Muscle of leg (tissue), 3 donors: ENCODE measurements at regions not wholly inside any gene's neighbourhood (a gene's known extent, or its start where the extent isn't known, plus 50 kb on each side); places are given as distances from the start of the nearest gene placed in this dataset.

Experiments
- DNase-seq: peaks from one replicate; pipeline ENCODE4 v3.0.0; 2013
- H3K27ac ChIP-seq: one replicate; pipeline ENCODE4 v1.5.1; 2013; ENCODE audit warnings: mild to moderate bottlenecking, low read length, control low read depth
- H3K27me3 ChIP-seq: one replicate; pipeline ENCODE4 v1.6.1; 2013; ENCODE audit warnings: low read length; ENCODE audit not compliant: control insufficient read depth, insufficient read depth
- H3K36me3 ChIP-seq: one replicate; pipeline ENCODE4 v1.6.1; 2013; ENCODE audit warnings: low read length; ENCODE audit not compliant: control insufficient read depth, insufficient read depth
- H3K4me1 ChIP-seq: one replicate; pipeline ENCODE4 v1.6.1; 2013; ENCODE audit warnings: low read length; ENCODE audit not compliant: control insufficient read depth, insufficient read depth
- H3K4me3 ChIP-seq: one replicate; pipeline ENCODE4 v1.5.1; 2013; ENCODE audit warnings: low read length, control low read depth
- H3K9me3 ChIP-seq: replicated peaks from 2 replicates; pipeline ENCODE4 v1.6.1; 2013; ENCODE audit warnings: low read depth, low read length; ENCODE audit not compliant: control insufficient read depth
- WGBS: methylation state at CpG from one replicate; pipeline ENCODE4 v1.1.5; 2013; ENCODE audit warnings: missing lambda C conversion rate; ENCODE audit not compliant: insufficient coverage; 5-methylcytosine and 5-hydroxymethylcytosine counted together

DNA sequence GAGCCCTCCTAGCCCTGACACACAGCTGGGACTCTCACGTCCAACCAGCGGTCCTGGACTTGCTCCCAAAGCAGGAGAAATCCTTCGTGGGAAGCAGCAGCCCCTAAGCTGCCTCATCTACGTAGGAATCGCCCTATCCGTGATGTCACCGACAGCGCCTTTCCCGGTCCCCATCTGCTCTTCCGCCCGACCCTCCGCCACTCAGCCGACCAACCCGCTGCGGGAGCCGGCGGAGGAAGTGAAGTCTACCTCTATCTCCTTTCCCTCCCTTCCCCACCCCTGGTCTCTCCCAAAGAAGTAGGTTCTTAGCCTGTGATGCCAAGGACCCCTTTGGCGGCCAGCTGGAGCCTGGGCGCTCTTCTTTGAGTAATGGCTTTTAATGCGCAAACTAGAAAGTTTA is 272.1 kb downstream of the FAM72C start:
- Histone ChIP-seq H3K9me3 (no peaks in the 10 kb centered on the region), H3K27ac (no peak overlapping the region), H3K27me3 (peaks cover 33% of the 10 kb centered on the region), H3K4me1 (no peaks in the 10 kb centered on the region), H3K36me3 (no peaks in the 10 kb centered on the region), H3K4me3 (no peak overlapping the region)
- DNase-seq, result no peak
- 3% methylated on average over 15 of the region's 20 CpGs for WGBS

DNA sequence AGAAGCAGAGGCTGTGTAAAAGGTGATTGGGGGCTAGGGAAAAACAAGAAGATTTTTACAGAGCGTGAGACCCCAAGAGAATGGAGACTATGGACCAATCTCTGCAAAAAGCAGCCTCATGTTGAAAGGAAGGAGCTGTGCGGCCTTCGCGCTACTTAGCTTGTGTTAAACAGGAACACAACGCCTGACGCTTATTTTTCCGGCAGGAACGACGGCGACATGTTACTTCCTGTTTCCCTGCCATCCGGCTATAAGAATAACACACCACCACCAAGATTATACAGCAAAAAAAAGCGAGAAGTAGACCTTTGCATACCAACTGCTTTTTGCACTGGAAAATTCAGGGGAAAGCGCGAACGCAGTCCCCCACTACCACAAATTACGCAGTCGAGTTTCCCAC is 272.7 kb downstream of the FAM72C start:
- 4% methylated on average over 13 of the region's 17 CpGs for WGBS
- peaks cover 33% of the 10 kb centered on the region for H3K27me3 ChIP-seq
- H3K4me1 ChIP-seq, result no peaks in the 10 kb centered on the region

DNA sequence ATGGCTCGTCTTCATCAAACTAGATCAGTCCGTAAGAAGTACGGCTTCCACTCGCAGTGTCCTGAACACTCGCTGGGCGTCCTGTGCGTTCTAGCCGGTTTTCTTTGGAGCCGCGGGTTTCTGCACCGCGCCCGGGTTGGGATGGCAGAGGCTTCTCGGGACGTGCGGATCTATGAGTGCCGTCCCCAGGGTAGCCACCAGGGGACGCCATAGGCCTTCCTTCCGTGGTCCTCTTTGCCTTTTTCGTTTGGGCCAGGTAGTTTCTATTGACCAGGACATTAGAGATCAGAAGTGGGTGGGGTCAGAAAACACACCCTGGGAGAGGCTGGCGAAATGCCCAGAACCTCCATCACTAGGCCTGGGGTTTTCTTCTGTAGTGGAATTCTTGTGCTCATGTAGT is 273.8 kb downstream of the FAM72C start:
- Histone ChIP-seq H3K9me3 (no peaks in the 10 kb centered on the region), H3K4me3 (no peak overlapping the region), H3K27ac (no peak overlapping the region), H3K36me3 (no peaks in the 10 kb centered on the region), H3K4me1 (no peaks in the 10 kb centered on the region), H3K27me3 (peaks cover 33% of the 10 kb centered on the region)
- 4% methylated on average over 17 of the region's 21 CpGs for whole genome bisulfite sequencing
- DNase-seq, result no peak

More for the DNA sequence above, 272.7 kb downstream of the FAM72C start:
- DNase-seq, result peak; percentile 8
- Histone ChIP-seq H3K36me3 (no peaks in the 10 kb centered on the region), H3K4me3 (no peak overlapping the region), H3K9me3 (no peaks in the 10 kb centered on the region), H3K27ac (no peak overlapping the region)

DNA sequence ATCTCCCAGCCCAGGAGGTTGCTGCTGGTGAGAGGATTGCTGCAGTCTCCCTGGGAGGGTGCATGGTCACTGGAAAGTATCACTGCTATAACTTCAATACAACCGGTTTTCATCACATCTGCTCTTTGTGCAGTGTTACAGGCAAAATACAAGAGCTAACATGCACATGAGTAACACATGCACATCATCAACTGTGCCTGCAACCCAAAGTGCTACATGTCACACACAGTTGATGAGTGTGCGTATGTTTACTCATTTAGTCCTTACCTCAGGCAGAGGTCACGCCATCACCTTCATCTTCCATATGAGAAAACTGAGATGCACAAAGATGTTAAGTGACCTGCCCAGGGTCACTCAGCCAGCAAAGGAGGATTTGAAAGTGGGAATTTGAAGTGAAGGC is 277.7 kb downstream of the FAM72C start:
- Histone ChIP-seq H3K9me3 (no peaks in the 10 kb centered on the region), H3K4me1 (no peaks in the 10 kb centered on the region), H3K27ac (no peak overlapping the region), H3K36me3 (no peaks in the 10 kb centered on the region), H3K4me3 (no peak overlapping the region), H3K27me3 (peaks cover 37% of the 10 kb centered on the region)
- DNase-seq, result no peak
- WGBS, result 14% methylated on average over 1 of the region's 3 CpGs

DNA sequence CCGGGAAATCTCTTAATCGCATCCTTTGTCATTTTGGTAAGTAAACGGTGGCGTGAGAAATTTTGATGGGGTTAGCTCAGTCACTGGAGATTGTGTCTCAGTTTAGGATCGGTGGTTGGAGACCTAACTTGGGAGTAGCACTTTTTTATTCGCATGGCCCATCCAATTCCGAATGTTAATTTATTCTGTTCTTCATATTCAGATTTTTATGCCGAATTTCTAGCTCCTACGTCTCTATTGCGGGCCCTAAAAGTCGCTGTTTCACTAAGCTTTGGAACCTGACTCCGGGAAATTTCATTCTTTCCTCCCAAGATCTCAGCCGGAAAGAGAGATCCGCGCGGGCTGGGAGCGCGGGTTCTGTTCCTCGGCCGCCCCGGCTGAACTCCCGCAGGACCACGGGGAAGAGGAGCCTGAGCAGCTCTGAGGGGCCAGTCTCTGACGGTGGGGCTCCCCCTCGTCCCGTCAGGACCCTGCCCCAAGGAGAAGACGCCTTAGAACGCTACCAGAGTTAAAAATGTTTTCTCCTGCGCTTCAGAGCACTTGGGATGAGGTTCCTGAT is 279.7 kb downstream of the FAM72C start:
- Histone ChIP-seq H3K9me3 (no peaks in the 10 kb centered on the region), H3K27me3 (peaks cover 21% of the 10 kb centered on the region), H3K4me3 (no peak overlapping the region), H3K4me1 (no peaks in the 10 kb centered on the region), H3K36me3 (no peaks in the 10 kb centered on the region), H3K27ac (no peak overlapping the region)
- DNase-seq, result no peak
- 3% methylated on average over 23 of the region's 29 CpGs for WGBS

DNA sequence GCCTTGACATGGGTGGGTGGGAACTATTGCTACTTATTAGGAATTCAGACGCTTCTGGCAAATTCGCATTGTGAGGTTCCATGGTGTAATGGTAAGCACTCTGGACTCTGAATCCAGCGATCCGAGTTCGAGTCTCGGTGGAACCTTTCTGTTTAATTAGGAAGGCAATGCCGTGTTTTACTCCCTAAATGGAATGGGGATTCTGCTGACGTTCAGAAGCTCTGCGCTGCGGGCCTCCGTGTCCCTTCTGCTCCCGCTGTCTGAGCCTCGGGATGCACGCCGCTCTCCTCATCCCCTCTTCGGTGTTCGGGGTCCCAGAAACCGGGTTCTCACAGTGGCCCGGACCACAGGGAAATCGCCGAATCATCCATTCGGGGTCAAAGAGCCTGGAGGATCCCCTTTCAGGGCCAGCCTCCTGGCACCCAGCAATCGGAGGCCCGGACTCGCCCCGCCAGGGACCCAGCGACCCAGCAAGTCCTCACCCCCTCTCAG is 280.3 kb downstream of the FAM72C start:
- Histone ChIP-seq H3K4me1 (no peaks in the 10 kb centered on the region), H3K9me3 (no peaks in the 10 kb centered on the region), H3K27me3 (peaks cover 21% of the 10 kb centered on the region), H3K4me3 (no peak overlapping the region), H3K27ac (no peak overlapping the region), H3K36me3 (no peaks in the 10 kb centered on the region)
- 7% methylated on average over 27 of the region's 27 CpGs for WGBS
- DNase-seq, result no peak

DNA sequence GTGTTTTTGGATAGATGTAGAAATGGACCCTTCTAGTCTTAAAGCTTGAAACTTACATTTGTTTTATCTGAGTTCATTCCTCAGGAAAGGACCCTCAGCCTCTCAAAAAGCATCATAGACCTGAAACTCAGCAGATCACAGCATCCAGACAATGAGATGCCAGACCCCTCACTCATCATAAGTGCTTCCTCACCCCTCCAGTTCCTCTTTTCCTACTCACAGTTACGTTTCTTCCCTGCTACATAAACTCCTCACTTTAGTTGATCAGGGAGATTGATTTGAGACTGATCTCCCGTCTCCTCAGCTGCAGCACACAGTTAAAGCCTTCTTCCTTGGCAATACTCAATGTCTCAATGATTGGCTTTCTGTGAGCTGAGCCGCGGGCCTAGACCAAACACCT is 282.0 kb downstream of the FAM72C start:
- DNase-seq, result no peak
- Histone ChIP-seq H3K4me1 (no peaks in the 10 kb centered on the region), H3K4me3 (no peak overlapping the region), H3K36me3 (no peaks in the 10 kb centered on the region), H3K27ac (no peak overlapping the region), H3K27me3 (peaks cover 18% of the 10 kb centered on the region), H3K9me3 (no peaks in the 10 kb centered on the region)
- WGBS, result 0% methylated on average over 1 of the region's 4 CpGs

DNA sequence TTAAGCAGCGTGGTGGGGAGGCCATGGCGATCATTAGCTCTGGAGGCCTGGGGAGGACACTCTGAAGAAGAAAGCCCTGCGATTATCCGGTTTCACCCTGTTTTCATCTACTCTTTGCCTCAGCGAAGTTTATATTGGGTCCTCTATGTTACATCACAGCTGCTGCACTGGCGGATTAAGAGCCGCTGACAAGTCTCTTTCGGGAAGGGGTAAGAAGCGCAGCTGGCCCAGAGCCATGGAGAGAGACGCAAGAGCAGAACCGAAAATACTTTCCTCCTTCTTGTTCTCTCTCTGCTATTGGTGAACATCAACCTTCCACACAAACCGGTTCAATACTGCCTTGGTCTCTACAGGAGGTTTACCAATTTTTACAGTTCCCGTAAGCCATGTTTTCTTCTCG is 291.5 kb downstream of the FAM72C start:
- DNase-seq, result no peak
- Histone ChIP-seq H3K27ac (no peak overlapping the region), H3K9me3 (no peaks in the 10 kb centered on the region), H3K36me3 (no peaks in the 10 kb centered on the region), H3K4me1 (no peaks in the 10 kb centered on the region), H3K4me3 (no peak overlapping the region), H3K27me3 (no peaks in the 10 kb centered on the region)
- 87% methylated on average over 11 of the region's 14 CpGs for WGBS

DNA sequence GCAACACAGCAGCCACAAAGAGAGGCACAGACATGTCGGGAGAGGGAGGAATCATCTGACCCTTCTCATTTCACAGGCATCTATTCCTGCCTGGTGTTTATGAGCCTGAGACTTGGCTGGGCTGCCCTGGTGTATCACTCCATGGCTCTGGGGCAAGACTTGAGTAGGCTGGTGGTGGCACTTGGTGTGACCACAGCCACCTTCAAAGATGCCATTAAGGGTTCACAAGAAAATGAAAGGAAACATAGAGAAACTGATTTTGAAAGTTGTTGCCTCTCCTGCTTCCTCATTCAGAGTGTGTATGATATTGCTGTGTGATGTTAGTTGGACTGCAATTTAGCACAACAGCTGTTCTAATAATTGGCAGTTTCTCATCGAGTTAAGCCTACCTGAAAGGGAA is 298.8 kb downstream of the FAM72C start:
- H3K9me3 ChIP-seq, result no peaks in the 10 kb centered on the region
- H3K27me3 ChIP-seq, result peaks cover under 1% of the 10 kb centered on the region
- no peaks in the 10 kb centered on the region for H3K36me3 ChIP-seq
- no peak overlapping the region for H3K4me3 ChIP-seq
- H3K27ac ChIP-seq, result no peak overlapping the region
- DNase-seq, result no peak
- WGBS, result 40% methylated on average over 1 of the region's 2 CpGs
- no peaks in the 10 kb centered on the region for H3K4me1 ChIP-seq

DNA sequence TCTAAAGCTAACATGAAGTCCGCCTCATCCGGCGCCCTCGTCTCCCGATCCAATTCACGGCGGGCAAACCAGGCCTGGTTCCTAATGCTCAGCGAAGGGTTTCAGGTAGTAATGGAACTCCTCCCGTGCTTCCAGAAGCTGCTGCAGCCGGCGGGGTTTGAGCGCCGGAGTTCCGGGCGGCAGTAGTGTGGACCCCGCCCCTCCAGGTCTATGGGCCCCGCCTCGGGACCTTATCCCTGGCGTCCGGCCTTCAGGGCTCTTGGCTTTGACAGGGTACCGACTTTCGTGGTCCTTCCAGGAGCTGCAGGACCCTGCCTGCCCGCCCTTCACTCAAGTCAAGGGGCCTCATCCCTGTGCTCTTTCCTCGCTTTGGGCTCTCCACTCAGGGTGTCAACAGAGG is 304.1 kb downstream of the FAM72C start:
- Histone ChIP-seq H3K9me3 (no peaks in the 10 kb centered on the region), H3K27me3 (peaks cover 7% of the 10 kb centered on the region), H3K36me3 (no peaks in the 10 kb centered on the region), H3K4me3 (no peak overlapping the region), H3K4me1 (no peaks in the 10 kb centered on the region), H3K27ac (no peak overlapping the region)
- 42% methylated on average over 24 of the region's 24 CpGs for WGBS
- no peak for DNase-seq

DNA sequence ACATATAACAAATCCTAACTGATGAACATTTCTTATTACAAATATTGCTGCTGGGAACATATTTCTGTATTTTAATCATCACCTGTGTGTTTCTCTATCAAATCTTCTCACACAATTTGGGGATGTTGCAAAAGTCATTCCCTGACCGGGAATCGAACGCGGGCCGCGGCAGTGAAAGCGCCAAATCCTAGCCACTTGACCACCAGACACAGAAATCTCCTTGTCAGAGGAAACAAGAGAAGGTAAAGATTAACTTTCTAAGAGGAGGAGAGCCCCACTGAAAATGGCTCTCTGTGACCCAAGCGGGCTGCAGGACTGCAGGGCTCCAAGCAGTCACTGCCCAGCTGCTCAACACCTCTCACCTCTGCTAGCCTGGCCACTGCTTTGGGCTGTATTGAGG is 304.9 kb downstream of the FAM72C start:
- H3K36me3 ChIP-seq, result no peaks in the 10 kb centered on the region
- 64% methylated on average over 1 of the region's 8 CpGs for WGBS
- H3K27ac ChIP-seq, result no peak overlapping the region
- no peak overlapping the region for H3K4me3 ChIP-seq
- no peaks in the 10 kb centered on the region for H3K4me1 ChIP-seq
- peaks cover 11% of the 10 kb centered on the region for H3K27me3 ChIP-seq
- no peak for DNase-seq
- H3K9me3 ChIP-seq, result no peaks in the 10 kb centered on the region
